Right renal cortex interstitium (tissue), 3 donors: ENCODE measurements at regions not wholly inside any gene's neighbourhood (a gene's known extent, or its start where the extent isn't known, plus 50 kb on each side); places are given as distances from the start of the nearest gene placed in this dataset.

ENCODE experiments used
- DNase-seq, 3 donors: peaks; one replicate each; pipeline ENCODE4 v3.0.0-alpha.2; 2013; ENCODE audit warnings: low read depth in 3 of 3, low spot score in 2 of 3

DNA sequence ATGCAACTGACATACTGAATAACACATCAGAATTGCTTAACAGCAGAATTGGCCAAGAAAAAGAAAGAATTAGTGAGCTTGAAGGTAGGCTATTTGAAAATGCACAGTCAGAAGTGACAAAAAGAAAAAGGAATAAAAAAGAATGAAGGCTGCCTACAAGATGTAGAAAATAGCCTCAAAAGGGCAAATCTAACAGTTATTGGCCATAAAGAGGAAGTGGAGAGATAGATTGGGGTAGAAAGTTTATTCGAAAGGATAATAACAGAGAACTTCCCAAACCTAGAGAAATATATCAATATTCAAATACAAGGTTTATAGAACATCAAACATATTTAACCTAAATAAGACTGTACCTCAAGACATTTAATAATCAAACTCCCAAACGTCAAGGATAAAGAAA is 67.5 kb downstream of the ATP6V1G3 start:
- no peak for DNase-seq

DNA sequence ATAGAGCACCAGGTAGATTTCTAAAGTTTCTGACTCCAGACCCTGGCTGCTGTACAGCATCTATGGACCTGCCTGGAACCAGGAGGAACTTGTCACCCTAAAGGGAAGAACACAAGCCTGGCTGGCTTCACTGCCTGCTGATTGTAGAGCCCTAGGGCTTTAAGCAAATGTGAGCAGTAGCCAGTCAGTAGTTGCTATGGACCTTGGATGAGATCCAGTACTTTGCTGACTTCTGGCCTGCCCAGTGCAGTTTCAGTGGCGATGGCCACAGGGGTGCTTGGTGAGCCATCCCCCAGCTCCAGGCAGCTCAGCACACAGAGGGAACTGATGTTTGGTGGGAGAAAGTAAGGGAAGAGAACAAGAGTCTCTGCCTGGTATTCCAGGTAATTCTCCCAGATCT is 68.4 kb downstream of the ATP6V1G3 start:
- no peak for DNase-seq

DNA sequence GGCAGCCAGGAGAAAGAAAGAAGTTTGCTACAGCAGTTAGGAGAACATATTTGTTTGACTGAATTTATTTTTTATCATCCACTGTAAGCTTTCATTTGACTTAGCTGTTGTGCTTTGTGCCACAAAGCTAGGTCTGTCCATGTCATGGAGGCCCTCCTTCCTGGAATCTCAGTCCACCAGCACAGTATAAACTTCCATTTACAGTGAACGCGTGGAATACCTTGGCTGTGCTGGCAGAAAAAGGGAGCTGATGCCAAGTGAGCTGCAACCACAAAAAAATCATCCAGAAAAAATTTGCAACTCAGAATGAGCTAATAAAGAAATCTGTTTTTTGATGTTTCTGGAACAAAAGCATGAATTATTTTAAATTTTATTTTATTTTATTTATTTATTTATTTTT is 72.6 kb downstream of the ATP6V1G3 start:
- no peak for DNase-seq

DNA sequence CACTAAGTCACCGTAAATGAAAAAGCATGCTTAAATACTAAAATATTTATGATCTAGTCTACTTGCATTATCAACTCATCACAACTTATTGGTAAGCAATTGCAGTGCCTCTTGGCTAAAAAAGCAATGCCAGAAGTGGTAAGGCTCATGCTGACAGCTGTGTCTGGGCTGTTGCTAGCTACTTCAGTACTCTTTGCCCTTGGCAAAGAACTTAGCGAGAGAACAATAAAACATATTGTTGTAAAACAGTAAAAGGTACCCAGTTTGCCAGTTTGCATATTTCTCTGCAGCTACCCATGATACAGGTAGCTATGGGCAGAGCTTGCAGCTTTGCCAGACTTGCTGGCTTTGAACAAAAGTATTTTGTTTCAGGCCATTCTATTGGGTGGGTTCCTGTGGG is 73.1 kb downstream of the ATP6V1G3 start:
- DNase-seq = no peak

DNA sequence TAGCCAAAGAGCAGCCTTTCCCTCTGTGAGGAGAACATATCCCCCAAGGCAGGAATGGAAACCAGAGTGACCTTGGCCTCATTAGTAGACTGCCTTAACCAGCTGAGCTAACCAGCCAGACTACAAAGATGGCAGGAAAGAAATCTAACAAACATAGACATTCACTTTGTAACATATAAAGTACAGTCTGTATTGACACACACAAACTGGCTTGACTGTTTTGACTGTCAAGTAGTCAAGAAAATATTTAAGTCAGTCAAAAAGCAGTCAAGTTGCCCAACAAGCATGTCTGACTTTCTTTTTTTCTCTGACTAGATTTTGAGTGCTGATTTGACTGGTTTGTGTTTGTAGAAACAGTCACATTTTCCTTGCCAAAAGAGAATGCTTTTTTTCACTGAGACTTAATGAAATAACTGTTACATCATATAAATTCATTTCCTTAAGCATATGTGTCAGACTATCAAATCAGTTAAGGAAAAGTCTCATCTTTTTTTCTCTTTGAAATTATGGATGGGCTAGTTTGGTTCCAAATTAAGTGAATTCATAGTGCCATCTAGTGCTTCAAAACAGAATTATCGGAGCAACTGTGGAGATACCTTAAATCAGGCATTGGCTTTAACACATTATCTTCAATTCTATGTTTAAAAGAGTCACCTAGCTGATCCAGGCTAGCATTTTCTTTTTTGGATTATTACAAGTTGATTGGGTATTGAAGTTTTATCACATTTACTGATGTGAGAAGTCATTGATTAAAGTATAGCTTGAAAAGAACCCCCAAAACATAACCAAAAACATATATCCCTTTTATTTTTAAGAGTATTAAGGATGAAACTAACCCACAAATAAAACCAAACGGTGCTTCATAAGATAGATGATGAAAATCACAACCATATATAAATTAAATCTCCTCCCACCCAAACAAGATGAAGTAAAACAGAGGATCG is 75.0 kb downstream of the ATP6V1G3 start:
- peak; percentile 14 to 26 (median 19) for DNase-seq

DNA sequence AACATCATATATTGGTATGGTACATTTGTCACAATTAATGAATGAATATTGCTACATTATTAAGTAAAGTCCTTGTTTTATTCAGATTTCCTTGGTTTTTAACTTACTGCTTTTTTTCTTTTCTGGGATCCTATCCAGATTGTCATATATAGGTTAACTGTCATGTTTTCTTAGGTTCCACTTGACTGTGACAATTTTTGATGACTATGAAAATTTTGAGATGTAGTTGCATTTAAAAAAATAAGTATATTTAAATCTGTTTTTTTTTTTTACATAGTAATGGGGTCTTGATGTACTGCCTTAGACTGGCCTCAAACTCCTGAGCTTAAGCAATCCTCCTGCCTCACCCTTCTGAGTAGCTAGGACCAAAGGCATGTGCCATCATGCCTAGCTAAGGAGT is 76.8 kb downstream of the ATP6V1G3 start:
- DNase-seq = no peak

DNA sequence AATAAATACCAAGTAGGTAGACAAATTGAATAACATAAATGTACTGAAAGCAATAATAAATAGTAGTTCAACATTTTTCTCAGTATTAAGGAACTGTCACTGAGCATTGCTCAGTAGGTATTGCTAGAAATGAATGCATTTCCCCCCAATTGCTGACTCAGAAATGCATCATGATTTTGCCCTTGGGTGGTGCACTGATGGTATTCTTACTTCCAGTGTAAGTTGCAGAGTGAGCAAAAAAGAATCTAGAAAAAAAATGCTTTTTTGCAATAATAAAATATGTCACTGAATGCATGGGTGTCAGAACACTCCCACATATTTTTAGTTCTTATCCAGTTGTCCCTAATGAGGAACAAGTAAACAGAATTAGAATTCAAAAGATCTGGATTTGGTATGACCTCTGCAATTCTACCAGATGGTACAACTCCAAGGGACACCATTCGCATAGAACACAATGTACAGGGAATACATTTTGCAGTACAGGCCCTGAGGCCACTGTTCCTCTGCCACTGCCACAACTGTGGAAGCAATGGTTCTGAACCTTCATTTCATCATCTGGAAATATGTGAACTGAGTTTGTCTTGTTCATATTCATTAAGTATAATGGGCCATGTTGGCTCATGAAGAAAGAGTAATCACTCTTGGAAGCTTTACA is 78.0 kb downstream of the ATP6V1G3 start:
- DNase-seq = no peak

DNA sequence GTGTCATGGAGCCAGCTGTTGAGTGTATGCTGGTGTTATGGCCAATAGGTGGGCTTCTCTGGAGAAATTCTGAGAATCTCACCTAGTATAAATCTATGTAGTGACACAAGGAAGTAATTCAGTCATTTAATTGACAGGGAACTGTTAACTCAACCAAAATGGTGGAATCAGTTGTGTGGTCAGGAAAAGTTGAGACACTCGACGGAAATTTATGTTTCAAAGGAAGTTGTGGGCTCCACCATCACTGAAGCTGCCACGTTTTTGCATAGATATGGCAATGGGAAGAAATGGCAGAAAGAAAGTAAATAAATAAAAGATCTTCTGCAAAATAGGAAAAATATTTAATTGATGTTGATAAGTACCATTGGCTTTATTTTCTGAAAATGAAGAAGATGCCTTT is 84.5 kb downstream of the ATP6V1G3 start:
- DNase-seq = no peak

DNA sequence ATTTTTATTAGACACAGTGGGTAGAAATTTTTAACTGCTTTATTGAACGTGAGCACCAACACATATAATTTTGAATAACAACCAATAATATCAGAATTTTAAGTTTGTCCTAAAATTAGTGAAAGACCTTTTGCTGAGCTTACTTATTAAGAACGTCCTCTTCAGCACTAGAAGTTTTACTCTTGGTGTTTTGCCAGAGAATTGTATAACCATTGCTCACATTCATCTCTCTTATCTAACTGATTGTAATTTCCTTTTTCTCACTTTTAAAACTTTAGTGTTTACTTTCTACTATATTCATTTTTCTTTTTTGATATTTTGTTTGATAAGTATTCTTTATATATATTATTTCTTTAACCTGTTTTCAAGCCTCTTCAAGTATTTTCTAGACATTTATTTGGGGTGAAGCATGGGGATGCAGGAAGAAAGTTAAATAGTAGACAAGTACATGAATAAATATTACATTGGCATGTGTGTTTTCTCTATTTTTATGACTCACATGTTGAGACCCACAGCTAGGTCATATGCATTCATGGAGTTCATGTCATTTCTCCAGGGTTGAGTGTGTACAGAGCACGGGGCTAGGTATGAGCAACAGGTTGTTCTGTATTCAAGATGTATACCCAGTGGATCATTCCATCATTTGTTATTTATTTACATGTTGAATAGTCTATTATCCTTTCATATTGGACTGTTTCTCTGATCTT is 90.6 kb downstream of the ATP6V1G3 start:
- DNase-seq = no peak

DNA sequence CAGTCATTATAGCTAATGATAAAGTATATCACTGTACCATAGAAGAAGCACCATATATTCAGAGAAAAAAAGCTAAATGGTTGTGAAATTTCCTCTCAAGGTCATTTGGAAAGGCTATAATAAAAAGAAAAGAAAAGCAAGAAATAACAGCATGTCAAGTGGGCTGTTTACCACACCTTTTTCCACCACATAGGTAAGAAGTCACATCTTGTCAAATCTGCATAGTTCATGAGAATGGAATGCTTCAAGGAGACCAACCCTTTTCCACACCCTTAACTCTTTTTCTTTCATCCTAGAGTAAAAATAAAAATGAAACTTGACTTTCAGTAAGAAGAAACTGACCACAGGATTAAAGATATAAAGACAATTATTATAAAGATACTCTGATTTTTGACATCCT is 91.2 kb downstream of the ATP6V1G3 start:
- no peak for DNase-seq

DNA sequence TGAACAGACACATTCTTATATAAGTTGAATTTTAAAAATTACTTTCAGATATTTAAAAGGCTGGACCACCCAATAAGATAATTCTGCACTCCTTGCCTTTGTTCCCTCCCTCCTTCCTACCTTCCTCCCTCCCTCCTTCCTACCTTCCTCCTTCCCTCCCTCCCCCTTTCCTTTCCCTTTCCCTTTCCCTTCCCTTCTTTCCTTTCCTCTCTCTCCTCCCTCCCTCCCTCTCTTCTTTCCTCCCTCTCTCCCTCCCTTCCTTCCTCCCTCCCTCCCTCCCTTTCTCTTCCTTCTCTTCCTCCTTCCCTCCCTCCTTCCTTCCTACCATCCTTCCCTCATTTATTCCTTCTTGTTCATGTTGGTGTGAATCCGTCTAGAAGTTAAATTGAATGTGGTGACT is 93.0 kb downstream of the ATP6V1G3 start:
- no peak for DNase-seq

DNA sequence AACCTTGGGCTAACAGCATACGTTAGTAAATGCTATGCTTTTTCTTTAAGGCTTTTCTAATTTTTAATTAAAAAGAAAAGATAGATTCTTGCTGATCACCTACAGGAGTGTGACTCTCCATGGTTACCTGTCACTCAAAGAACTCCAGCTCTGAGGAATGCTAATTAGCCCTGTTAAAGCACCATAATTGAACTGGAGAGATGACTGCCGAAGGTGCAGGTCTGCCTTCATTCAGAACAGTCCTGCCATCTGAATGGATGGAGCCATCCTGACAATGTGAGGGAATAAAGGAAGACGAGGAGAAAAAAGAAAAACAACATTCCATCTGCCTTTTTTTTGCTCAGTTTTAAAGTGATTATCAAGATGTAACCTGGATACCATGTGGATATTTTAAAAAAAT is 94.6 kb downstream of the ATP6V1G3 start:
- no peak for DNase-seq

DNA sequence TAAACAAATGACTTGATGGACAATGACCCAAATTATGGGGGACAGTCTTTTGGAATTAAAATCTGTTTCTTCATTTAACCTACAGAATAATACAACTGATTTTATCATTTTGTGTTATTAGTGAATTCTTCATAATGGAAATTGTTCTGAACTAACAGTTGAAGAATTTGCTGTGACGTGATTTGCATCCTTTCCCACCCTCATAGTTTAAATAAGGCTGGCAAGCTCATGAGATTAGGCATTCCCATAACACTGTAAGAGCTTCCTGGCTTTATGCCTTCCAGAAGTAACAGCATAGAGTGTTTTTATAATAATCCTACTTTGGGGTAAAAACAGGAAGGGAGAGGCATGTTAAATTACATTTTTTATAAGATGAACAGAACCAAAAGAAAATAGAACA is 95.7 kb downstream of the ATP6V1G3 start:
- no peak for DNase-seq

DNA sequence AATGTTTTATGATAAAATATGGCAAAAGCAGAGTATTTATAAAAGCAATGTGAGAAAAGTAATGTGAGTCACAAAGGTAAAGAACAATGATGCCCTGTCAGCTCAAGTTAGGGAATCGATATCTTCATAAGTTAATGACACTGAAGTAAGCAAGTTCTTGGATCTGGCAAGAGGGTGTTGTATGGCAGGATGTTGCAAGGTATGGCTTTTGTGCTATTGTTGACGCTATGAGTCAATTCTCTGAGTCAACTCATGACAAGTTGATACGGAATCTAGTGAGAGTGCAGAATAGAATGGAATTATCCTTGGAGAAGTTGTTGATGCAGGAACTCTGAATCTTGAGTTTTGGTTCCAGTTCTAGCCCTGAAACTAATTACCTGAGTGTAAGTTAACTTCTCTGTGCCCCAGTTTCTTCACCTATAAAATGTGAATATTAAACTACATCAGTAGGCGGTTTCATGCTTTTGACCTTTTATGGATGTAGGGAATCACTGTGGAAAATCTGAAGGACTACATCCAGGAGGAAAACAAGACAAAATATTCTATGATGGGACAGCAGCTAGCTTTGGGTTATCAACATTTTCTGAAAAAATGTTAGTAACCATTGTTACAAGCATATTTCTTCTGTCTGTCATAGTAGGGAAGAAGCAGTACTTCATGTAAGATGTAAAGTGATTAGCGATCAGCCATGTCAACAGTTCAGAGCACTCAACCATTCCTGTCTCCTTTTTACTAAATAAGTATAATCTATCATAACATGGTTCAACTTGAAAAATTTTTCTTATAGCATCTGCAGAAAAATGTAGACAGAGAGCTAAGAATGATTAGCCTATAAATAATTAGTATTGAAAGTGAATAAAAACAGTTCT is 96.9 kb downstream of the ATP6V1G3 start:
- no peak for DNase-seq

DNA sequence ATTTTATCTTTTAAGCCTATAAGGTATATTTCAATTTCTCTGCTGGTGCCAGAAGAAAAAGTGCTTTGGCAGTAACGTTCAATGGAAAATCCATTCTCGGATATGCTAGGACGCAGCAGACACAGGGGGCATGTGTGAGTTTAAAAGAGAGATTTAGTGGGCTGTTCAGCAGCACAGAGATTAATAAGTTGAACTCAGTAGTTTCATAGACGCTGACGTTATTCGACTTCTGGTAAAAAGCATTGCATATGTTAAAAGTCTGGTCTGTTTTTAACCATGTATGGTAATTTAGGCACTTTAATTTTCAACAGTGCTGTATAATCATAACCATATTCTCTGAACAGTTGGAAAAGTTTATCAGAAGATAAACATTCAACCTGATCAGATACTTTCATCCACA is 99.6 kb downstream of the ATP6V1G3 start:
- no peak for DNase-seq

DNA sequence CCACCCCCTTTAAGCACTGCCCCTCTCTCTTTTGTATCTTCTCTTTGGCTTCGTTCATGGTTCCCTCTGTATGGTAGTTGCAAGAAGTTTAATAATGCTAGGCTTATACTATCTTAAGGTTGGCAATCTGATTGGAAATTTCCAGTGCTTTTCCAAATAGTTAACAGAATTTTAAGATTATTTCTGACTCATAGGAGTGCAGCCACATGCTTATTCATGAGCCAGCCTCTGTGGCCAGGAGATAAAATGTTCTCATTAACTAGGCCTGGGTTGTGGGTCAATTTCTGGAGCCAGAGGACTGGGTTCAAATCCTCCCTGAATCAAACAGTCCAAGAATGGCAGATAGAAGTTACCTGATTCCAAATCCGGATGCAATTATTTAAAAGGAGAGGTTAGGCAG is 103.1 kb downstream of the ATP6V1G3 start:
- no peak for DNase-seq

DNA sequence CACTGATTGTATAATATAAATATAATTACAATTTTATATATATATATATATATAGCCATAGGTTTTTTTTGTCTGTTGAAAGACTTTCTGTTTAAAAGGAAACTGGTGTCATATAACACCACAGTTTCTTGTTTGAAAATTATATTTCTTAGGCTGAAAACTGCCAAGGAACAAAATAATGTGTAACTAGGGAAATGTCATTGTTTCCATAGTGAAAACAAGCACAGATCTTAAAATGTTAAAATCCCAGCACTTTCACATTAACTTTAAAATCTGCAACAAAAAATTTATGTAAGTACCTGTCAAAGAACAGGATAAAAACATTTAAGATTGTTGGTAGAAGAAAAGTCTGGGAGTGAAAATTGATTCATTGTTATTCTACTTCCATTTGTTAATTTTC is 104.2 kb downstream of the ATP6V1G3 start:
- DNase-seq = no peak

DNA sequence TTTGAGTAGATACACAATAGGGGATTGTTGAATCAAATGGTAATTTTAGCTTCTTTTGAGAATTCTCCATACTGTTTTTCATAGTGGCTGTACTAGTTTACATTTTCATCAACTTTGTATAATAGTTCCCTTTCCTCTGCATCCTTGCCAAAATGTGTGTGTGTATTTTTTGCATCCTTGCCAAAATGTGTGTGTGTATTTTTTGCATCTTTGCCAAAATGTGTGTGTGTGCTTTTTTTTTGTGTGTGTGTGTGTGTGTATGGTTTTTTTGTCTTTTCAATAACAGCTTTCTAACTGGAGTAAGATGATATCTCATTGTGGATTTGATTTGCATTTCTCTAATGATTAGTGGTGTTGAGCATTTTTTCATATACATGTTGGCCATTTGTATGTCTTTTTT is 105.4 kb downstream of the ATP6V1G3 start:
- DNase-seq = no peak

DNA sequence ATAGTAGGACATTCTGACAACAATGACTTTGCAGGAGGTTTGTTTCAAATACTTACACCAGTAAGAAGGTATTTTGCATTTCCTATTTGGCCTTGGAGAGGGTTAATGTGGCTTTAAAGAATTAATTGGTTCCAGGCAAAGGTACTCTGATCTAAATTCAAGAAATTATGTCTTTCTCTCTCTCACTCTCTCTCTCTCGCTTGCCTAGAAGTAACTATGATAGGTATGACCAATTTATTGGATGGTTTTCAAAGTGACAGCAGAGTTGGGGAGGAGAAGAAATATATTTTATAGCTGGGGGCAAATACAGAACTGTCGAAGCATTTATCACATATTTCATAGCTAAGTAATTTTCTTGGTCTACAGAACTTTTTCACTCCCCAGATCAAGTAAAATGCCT is 116.0 kb downstream of the ATP6V1G3 start:
- DNase-seq = no peak

DNA sequence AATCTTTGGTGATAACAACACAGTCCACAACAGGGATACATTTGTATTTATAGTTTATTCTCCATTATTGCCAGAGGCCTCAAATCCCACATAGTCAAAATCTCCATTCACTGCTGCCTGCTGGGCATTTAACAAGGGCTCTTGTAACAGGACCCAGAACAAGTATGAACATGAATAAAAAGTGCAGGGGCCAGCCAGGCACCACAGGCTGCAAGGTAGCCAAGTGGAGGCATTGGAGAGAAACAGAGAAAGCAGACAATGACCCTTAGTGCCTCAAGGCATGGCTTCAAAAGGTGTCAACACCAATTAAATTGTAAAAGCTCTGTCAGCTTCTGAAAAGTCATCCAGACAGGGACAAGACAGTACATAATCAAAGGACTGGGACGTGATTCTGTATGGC is 116.8 kb downstream of the ATP6V1G3 start:
- DNase-seq = no peak

DNA sequence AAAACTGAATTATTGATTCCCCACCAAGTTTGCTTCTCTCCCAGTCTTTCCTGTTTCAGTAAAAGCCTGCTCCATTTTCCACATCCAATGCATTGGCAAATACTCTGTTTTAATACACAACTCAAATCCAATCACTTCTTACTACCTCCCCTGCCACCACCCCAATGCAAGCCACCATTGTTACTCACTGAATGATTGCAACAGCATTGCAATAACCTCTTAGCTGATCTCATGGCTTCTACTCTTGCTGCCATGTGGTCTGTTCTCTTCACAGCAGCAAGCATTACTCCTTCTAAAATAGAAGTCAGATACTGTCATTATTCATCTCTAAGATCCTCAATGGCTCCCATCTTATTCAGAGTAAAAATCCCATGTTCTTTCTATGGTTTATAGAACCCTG is 123.4 kb downstream of the ATP6V1G3 start:
- no peak for DNase-seq
